Fibroblast of villous mesenchyme (primary cell): ENCODE measurements at regions not wholly inside any gene's neighbourhood (a gene's known extent, or its start where the extent isn't known, plus 50 kb on each side); places are given as distances from the start of the nearest gene placed in this dataset.

Experiments
- DNase-seq: peaks from one replicate; pipeline ENCODE4 v3.0.0-alpha.2; 2010; ENCODE audit warnings: low read depth
- H3K4me3 ChIP-seq: 2 replicates; pipeline ENCODE4 v1.5.1; 2011; ENCODE audit warnings: low read depth, mild to moderate bottlenecking, low read length
- CTCF ChIP-seq: IDR thresholded peaks from 2 replicates; pipeline ENCODE4 v1.5.1; 2012; ENCODE audit warnings: low read depth, mild to moderate bottlenecking, low read length; ENCODE audit not compliant: insufficient read depth

GRCh38 chr16:54685682-54686081, 245.0 kb upstream of the IRX5 start:
- DNase-seq, result no peak
- no peak overlapping the region for H3K4me3 ChIP-seq
- TF ChIP-seq CTCF, result no peak

- H3K4me3 ChIP-seq, result no peak overlapping the region
- no peak for TF ChIP-seq CTCF
These were observed 251.1 kb upstream of the IRX5 start for GRCh38 chr16:54679531-54679930.

GRCh38 chr16:54677308-54677950, 253.2 kb upstream of the IRX5 start:
- no peak for DNase-seq
- TF ChIP-seq CTCF, result no peak

More at GRCh38 chr16:54679531-54679930, 251.1 kb upstream of the IRX5 start:
- no peak for DNase-seq

GRCh38 chr16:54673313-54673712, 257.4 kb upstream of the IRX5 start:
- DNase-seq, result no peak
- no peak overlapping the region for H3K4me3 ChIP-seq
- TF ChIP-seq CTCF, result no peak

More at GRCh38 chr16:54677308-54677950, 253.2 kb upstream of the IRX5 start:
- H3K4me3 ChIP-seq, result no peak overlapping the region

GRCh38 chr16:54672500-54672899, 258.2 kb upstream of the IRX5 start:
- DNase-seq, result no peak
- no peak for TF ChIP-seq CTCF

GRCh38 chr16:54657709-54658102, 273.0 kb upstream of the IRX5 start:
- TF ChIP-seq CTCF, result no peak
- H3K4me3 ChIP-seq, result no peak overlapping the region
- DNase-seq, result no peak

More at GRCh38 chr16:54672500-54672899, 258.2 kb upstream of the IRX5 start:
- no peak overlapping the region for H3K4me3 ChIP-seq
